ENCODE measurements at regions not wholly inside any gene's neighbourhood (a gene's known extent, or its start where the extent isn't known, plus 50 kb on each side); places are given as distances from the start of the nearest gene placed in this dataset.

DNA sequence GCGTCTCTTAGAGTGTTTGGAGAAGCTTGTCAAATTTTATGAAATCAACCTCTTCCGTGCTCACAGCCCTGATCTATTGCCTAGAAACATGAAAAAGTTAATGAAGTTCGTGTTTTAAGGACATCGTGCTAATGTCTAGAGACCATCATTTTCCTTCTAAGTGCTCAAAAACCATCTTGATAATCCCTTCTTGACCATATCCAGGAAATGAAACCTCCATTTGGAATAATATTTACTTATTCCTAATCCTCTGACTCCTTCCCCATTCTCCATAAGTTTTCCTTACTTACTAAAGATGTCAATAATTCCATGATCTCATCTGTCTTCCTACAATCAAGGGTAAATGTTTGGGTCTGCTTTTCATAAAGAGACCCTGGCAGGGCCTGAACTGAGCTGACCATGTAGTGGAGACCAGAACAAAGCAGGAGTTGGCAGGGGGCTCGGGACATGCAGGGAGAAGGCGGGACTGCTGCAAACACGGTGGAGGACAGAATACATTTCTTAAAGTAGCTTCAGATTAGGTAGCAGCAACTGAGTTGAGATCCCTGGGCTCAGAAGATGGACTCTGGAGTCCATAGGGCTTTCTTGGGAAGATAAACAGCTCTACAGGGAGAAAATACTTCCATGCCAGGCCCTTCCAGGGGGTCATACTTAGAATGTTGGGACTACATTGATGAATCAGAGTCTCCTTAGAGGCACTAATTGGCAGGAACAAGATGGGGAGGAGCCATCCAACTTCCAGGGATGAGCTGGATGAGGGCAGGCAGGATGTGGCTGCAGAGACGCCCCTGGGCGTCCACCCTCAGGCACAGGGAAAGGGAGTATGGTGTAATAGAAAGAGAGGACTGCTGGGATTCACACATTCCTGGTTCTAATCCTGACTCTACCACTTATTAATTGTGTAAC lies 100.7 kb downstream of the RIN2 start:
- TF ChIP-seq GATA3 (IDR thresholded peaks at IDR 0.05; ENCODE audit: low read depth, low read length) = no peak
- no peak for TF ChIP-seq GATA2 (IDR thresholded peaks at IDR 0.05; ENCODE audit: low read depth, low read length)

All from SH-SY5Y (cell line).